Upper lobe of right lung (tissue), 1 donor: ENCODE measurements at regions not wholly inside any gene's neighbourhood (a gene's known extent, or its start where the extent isn't known, plus 50 kb on each side); places are given as distances from the start of the nearest gene placed in this dataset.

ENCODE experiments used
- ATAC-seq: fragments of 200-7000 bp; cut with Tn5 transposase; one replicate; pipeline ENCODE4 v1.9.1; 2020; ENCODE audit warnings: mild to moderate bottlenecking, moderate library complexity
- DNase-seq: peaks from one replicate; pipeline ENCODE4 v3.0.0-alpha.2; 2020
- H3K27ac ChIP-seq: fragments of 200-600 bp; one replicate; pipeline ENCODE4 v1.8.0; 2022
- H3K27me3 ChIP-seq: fragments of 200-600 bp; one replicate; pipeline ENCODE4 v1.8.0; 2022; ENCODE audit warnings: mild to moderate bottlenecking
- H3K36me3 ChIP-seq: fragments of 200-600 bp; one replicate; pipeline ENCODE4 v1.8.0; 2022
- H3K4me1 ChIP-seq: fragments of 200-600 bp; one replicate; pipeline ENCODE4 v1.8.0; 2022
- H3K4me3 ChIP-seq: fragments of 200-600 bp; one replicate; pipeline ENCODE4 v1.8.0; 2022; ENCODE audit warnings: mild to moderate bottlenecking
- H3K9me3 ChIP-seq: fragments of 200-600 bp; one replicate; pipeline ENCODE4 v1.8.0; 2022
- CTCF ChIP-seq: fragments of 200-600 bp; IDR thresholded peaks from one replicate; pipeline ENCODE4 v1.8.0; 2022; ENCODE audit warnings: antibody characterized with exemption
- intact Hi-C: fragments of 100-400 bp; cut with DNase I; formaldehyde crosslinking; loops from one replicate; pipeline ENCODE4 v1.11.0; 2022
- donor health status: DM: no; HTN: yes; CAD: no; lungs with severe emphysema.

GRCh38 chr21:36550761-36551160, 70.8 kb upstream of the CLDN14 start:
- Histone ChIP-seq H3K9me3 (no peaks in the 10 kb centered on the region), H3K4me1 (peaks cover 7% of the 10 kb centered on the region), H3K27me3 (no peaks in the 10 kb centered on the region), H3K36me3 (no peaks in the 10 kb centered on the region), H3K4me3 (no peak overlapping the region), H3K27ac (no peak overlapping the region)
- TF ChIP-seq CTCF, result no peak
- DNase-seq (no peak), ATAC-seq (no peak)
- intact Hi-C loops, result no loop called here

GRCh38 chr21:36551321-36551720, 71.4 kb upstream of the CLDN14 start:
- DNase-seq (no peak), ATAC-seq (no peak)
- no peak for TF ChIP-seq CTCF
- Histone ChIP-seq H3K27ac (no peak overlapping the region), H3K9me3 (no peaks in the 10 kb centered on the region), H3K4me3 (no peak overlapping the region), H3K36me3 (no peaks in the 10 kb centered on the region), H3K4me1 (peaks cover 7% of the 10 kb centered on the region), H3K27me3 (no peaks in the 10 kb centered on the region)
- intact Hi-C loops, result no loop called here

- ATAC-seq (no peak), DNase-seq (no peak)
- intact Hi-C loops, result no loop called here
- no peaks in the 10 kb centered on the region for H3K36me3 ChIP-seq
- TF ChIP-seq CTCF, result no peak
- no peak overlapping the region for H3K27ac ChIP-seq
- no peak overlapping the region for H3K4me3 ChIP-seq
- no peaks in the 10 kb centered on the region for H3K9me3 ChIP-seq
- H3K4me1 ChIP-seq, result peaks cover 7% of the 10 kb centered on the region
- no peaks in the 10 kb centered on the region for H3K27me3 ChIP-seq
These were observed 72.0 kb upstream of the CLDN14 start for GRCh38 chr21:36551731-36552433.

- no peaks in the 10 kb centered on the region for H3K27me3 ChIP-seq
- no peak overlapping the region for H3K27ac ChIP-seq
- no peak for DNase-seq
- H3K36me3 ChIP-seq, result no peaks in the 10 kb centered on the region
- no peak for ATAC-seq
- peaks cover 7% of the 10 kb centered on the region for H3K4me1 ChIP-seq
- no peak overlapping the region for H3K4me3 ChIP-seq
- intact Hi-C loops, result no loop called here
- H3K9me3 ChIP-seq, result no peaks in the 10 kb centered on the region
- TF ChIP-seq CTCF, result no peak
These were observed 72.5 kb upstream of the CLDN14 start for GRCh38 chr21:36552434-36552785.

- Histone ChIP-seq H3K9me3 (no peaks in the 10 kb centered on the region), H3K4me3 (no peak overlapping the region), H3K27me3 (no peaks in the 10 kb centered on the region), H3K27ac (no peak overlapping the region), H3K4me1 (peaks cover 7% of the 10 kb centered on the region), H3K36me3 (no peaks in the 10 kb centered on the region)
- ATAC-seq, result no peak
- DNase-seq, result no peak
- intact Hi-C loops, result no loop called here
- TF ChIP-seq CTCF, result no peak
These were observed 73.5 kb upstream of the CLDN14 start for GRCh38 chr21:36553406-36553805.
